Stimulated activated CD4-positive, alpha-beta T cell treated with anti-CD3 and anti-CD28 coated beads, Interleukin-12 subunit alpha, Interleukin-12 subunit beta, amount 100 ng/mL, for 4 hours (primary cell): ENCODE measurements at regions not wholly inside any gene's neighbourhood (a gene's known extent, or its start where the extent isn't known, plus 50 kb on each side); places are given as distances from the start of the nearest gene placed in this dataset.
"Not testable (repeated sequence)": the region's sequence is repeated elsewhere in the genome, so short reads cannot be mapped to it uniquely, and the experiment has no call there.

Source experiments
- DNase-seq: peaks from one replicate; pipeline ENCODE4 v3.0.0-alpha.2; 2020

- DNase-seq, result no peak
Observed at GRCh38 chr5:130427222-130427955, 523.1 kb downstream of the CHSY3 start.

- DNase-seq, result no peak
Observed at GRCh38 chr5:130425424-130425823, 521.2 kb downstream of the CHSY3 start.

- DNase-seq, result no peak
Observed at GRCh38 chr5:130424341-130424740, 520.1 kb downstream of the CHSY3 start.

- no peak for DNase-seq
Observed at GRCh38 chr5:130402906-130403305, 498.6 kb downstream of the CHSY3 start.

- no peak for DNase-seq
Observed at GRCh38 chr5:130400091-130400490, 495.8 kb downstream of the CHSY3 start.

- no peak for DNase-seq
Observed at GRCh38 chr5:130398825-130399224, 494.6 kb downstream of the CHSY3 start.

- not testable (repeated sequence) for DNase-seq
Observed at GRCh38 chr5:130397727-130398126, 493.5 kb downstream of the CHSY3 start.

- DNase-seq, result no peak
Observed at GRCh38 chr5:130397132-130397531, 492.9 kb downstream of the CHSY3 start.

- not testable (repeated sequence) for DNase-seq
Observed at GRCh38 chr5:130391727-130392264, 487.5 kb downstream of the CHSY3 start.

- DNase-seq, result no peak
Observed at GRCh38 chr5:130386155-130386554, 481.9 kb downstream of the CHSY3 start.

- DNase-seq, result no peak
Observed at GRCh38 chr5:130385656-130386055, 481.4 kb downstream of the CHSY3 start.

GRCh38 chr5:130365956-130366355 lies 461.7 kb downstream of the CHSY3 start:
- no peak for DNase-seq

- DNase-seq, result no peak
Observed at GRCh38 chr5:130350131-130350530, 445.9 kb downstream of the CHSY3 start.

- DNase-seq, result no peak
Observed at GRCh38 chr5:130337179-130337888, 433.1 kb downstream of the CHSY3 start.

- DNase-seq, result no peak
Observed at GRCh38 chr5:130335117-130335516, 430.9 kb downstream of the CHSY3 start.

- DNase-seq, result no peak
Observed at GRCh38 chr5:130333089-130333488, 428.8 kb downstream of the CHSY3 start.

GRCh38 chr5:130331332-130331731 lies 427.1 kb downstream of the CHSY3 start:
- no peak for DNase-seq

GRCh38 chr5:130324953-130325671 lies 420.8 kb downstream of the CHSY3 start:
- DNase-seq, result no peak

GRCh38 chr5:130323804-130324454 lies 419.7 kb downstream of the CHSY3 start:
- no peak for DNase-seq

- no peak for DNase-seq
Observed at GRCh38 chr5:130321931-130322330, 417.7 kb downstream of the CHSY3 start.

GRCh38 chr5:130316971-130317680 lies 412.9 kb downstream of the CHSY3 start:
- DNase-seq, result no peak

- no peak for DNase-seq
Observed at GRCh38 chr5:130295235-130295634, 391.0 kb downstream of the CHSY3 start.
